PFSK-1 (cell line): ENCODE measurements at regions not wholly inside any gene's neighbourhood (a gene's known extent, or its start where the extent isn't known, plus 50 kb on each side); places are given as distances from the start of the nearest gene placed in this dataset.

Experiments used
- FOXP2 ChIP-seq: optimal IDR thresholded peaks from 2 replicates; pipeline ENCODE3; 2011; ENCODE audit warnings: borderline replicate concordance, control low read depth, inconsistent platforms; ENCODE audit not compliant: insufficient read depth; ENCODE audit errors: extremely low read length, extremely low read depth
- POLR2AphosphoS5 ChIP-seq: IDR thresholded peaks from 2 replicates; pipeline ENCODE4 v1.6.1; 2012; ENCODE audit warnings: low read depth, mild to moderate bottlenecking, control low read depth, low read length, moderate library complexity
- SIN3A ChIP-seq: IDR thresholded peaks from 2 replicates; pipeline ENCODE4 v1.6.1; 2012; ENCODE audit warnings: mild to moderate bottlenecking, low read length, moderate library complexity, borderline replicate concordance; ENCODE audit not compliant: insufficient read depth
- TAF1 ChIP-seq: IDR thresholded peaks from 2 replicates; pipeline ENCODE4 v1.6.1; 2012; ENCODE audit warnings: low read length, control low read depth, borderline replicate concordance; ENCODE audit not compliant: insufficient read depth
- TF ChIP-seq, protein P1 (sequence below), 2 experiments: IDR thresholded peaks; 2 replicates each; pipeline versions ENCODE4 v1.6.1 to v1.8.0; 2011 to 2012; ENCODE audit warnings: low read depth in 2 of 2, low read length in 2 of 2, control low read depth in 1 of 2, inconsistent platforms in 1 of 2, mild to moderate bottlenecking in 1 of 2, moderate library complexity in 1 of 2; ENCODE audit not compliant: insufficient read depth in 1 of 2

DNA sequence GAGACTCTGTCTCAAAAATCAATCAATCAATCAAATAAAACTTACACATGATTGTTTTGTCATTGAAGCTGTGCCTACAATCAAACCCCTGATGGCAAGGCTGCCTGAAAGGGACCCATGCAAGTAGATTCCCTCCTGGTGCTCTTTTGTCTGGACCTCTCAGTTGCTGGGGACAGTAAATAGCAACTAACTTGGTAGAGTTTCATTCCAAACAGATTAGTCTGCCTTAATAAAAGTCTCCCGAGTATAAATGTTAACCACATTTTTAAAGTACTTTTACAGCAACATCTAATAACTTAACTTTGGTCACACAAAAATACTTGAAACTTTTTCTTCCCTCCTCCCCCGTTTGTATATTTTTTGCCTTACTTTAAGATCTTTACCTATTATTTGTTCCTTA, 105.5 kb downstream of the FEM1C start:
- TF ChIP-seq SIN3A (no peak), TAF1 (no peak), FOXP2 (no peak), POLR2AphosphoS5 (no peak)
- TF ChIP-seq, protein P1, sequence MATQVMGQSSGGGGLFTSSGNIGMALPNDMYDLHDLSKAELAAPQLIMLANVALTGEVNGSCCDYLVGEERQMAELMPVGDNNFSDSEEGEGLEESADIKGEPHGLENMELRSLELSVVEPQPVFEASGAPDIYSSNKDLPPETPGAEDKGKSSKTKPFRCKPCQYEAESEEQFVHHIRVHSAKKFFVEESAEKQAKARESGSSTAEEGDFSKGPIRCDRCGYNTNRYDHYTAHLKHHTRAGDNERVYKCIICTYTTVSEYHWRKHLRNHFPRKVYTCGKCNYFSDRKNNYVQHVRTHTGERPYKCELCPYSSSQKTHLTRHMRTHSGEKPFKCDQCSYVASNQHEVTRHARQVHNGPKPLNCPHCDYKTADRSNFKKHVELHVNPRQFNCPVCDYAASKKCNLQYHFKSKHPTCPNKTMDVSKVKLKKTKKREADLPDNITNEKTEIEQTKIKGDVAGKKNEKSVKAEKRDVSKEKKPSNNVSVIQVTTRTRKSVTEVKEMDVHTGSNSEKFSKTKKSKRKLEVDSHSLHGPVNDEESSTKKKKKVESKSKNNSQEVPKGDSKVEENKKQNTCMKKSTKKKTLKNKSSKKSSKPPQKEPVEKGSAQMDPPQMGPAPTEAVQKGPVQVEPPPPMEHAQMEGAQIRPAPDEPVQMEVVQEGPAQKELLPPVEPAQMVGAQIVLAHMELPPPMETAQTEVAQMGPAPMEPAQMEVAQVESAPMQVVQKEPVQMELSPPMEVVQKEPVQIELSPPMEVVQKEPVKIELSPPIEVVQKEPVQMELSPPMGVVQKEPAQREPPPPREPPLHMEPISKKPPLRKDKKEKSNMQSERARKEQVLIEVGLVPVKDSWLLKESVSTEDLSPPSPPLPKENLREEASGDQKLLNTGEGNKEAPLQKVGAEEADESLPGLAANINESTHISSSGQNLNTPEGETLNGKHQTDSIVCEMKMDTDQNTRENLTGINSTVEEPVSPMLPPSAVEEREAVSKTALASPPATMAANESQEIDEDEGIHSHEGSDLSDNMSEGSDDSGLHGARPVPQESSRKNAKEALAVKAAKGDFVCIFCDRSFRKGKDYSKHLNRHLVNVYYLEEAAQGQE (IDR thresholded peaks at IDR 0.05; ENCODE audit: insufficient read depth in 1 of 2, low read depth in 2 of 2, low read length in 2 of 2), result no peak

DNA sequence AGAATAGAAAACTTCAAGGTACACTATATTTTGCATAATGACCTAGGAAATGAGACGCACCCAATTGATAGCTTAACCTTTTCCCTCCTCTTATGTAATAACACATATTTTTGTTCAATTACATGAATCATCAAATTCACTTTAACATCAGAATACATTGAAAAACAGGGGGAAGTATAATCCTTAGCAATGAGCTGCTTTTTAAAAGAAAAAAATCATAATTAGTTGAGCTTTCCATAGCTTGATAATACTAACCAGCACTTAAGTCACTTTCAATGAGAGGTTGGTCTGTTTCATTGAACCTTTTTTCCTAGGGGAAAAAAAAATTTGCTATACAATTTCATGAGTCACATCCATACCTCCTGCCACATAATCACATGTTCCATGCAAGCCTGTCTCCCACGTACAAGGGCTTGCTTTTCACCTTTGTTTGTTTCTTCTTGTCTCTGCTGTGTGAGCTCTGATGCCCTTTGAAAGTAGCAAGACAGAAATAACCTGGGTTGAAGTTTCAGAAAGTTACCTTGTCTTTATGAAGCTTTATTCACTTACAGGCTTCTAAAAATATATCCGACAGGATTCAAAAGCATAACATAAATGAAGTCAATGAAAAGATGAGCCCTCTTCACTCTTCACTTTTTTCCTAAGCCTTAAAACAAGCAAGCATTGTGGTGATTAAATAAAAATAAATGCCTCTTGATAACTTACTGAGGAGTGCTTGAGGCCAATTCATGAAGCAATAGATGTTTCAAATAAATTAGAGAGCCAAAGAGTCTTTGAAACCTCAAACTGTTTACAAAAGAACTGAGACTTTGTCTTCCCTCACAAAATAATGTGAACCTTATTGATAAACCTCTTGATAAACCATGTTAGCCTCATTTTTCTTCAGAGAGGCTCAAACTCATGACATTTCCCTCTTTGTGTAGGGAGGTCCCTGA, 108.5 kb downstream of the FEM1C start:
- TF ChIP-seq SIN3A, result no peak
- TF ChIP-seq TAF1, result no peak
- TF ChIP-seq POLR2AphosphoS5, result no peak
- no peak for TF ChIP-seq FOXP2
- TF ChIP-seq, protein P1 (IDR thresholded peaks at IDR 0.05; ENCODE audit: insufficient read depth in 1 of 2, low read depth in 2 of 2, low read length in 2 of 2), result no peak

DNA sequence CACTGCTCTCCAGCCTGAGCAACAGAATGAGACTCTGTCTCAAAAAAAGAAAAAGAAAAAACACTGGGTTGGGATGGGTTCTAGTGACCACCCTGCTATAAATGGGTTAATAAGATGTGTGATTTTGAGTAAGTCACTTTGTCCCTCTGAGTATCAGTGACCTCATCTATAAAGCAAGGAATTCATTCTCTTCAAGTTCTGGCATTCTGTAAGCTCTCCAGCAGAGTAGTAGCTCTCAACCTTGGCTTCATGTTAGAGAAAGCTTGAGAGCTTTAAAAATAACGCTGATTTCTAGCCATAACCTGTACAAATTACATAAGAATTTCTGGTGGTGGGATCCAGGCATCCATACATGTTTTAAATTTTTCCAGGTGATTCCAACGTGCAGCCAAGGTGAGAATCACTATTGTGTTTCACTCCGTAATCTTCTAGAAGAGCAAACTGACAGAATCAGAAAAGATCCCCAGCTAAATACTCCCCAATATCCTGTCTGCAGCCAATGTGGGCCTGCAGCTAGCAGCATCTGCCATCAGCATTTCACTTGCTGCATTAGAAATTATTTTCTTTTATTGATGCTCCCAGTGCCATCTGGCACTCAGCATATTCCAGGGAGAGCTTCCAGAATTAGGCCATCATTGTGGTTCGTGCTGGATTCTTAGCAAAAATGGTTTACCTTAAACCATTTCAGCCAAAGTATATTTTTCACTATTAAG, 109.4 kb downstream of the FEM1C start:
- TF ChIP-seq FOXP2 (no peak), TAF1 (no peak), POLR2AphosphoS5 (no peak), SIN3A (no peak)
- TF ChIP-seq, protein P1 (IDR thresholded peaks at IDR 0.05; ENCODE audit: insufficient read depth in 1 of 2, low read depth in 2 of 2, low read length in 2 of 2), result no peak

DNA sequence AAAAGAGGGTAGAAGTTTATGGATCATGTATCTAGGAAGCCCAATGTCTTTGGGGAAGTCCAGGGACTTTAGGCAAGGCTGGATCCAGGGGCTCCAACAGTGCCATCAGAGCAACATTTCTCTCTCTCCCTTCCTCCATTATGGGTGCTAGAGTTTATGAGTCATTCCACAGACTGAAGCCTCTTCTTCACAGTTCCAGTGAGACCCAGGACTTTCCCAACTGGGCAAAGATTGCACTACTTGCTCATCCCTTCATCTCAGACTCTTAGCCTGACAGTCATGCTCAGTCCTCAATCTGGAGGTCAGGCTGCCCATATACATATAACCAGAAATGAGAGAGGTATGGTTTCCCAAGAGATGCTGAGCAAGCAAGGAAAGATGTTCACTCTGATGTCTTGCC, 110.7 kb downstream of the FEM1C start:
- TF ChIP-seq SIN3A (no peak), TAF1 (no peak), POLR2AphosphoS5 (no peak)
- TF ChIP-seq, protein P1 (IDR thresholded peaks at IDR 0.05; ENCODE audit: insufficient read depth in 1 of 2, low read depth in 2 of 2, low read length in 2 of 2), result no peak
